GM21717 (cell line): ENCODE measurements at regions not wholly inside any gene's neighbourhood (a gene's known extent, or its start where the extent isn't known, plus 50 kb on each side); places are given as distances from the start of the nearest gene placed in this dataset.

ENCODE experiments used
- ATAC-seq: cut with Tn5 transposase; IDR thresholded peaks from one replicate; pipeline ENCODE4 v1.9.1; 2021; ENCODE audit warnings: mild to moderate bottlenecking, moderate library complexity; ENCODE audit not compliant: unreplicated experiment

- no peak for ATAC-seq
Observed at GRCh38 chrX:10047133-10047532, 80.0 kb downstream of the CLDN34 start.

GRCh38 chrX:10047631-10048030 is 80.5 kb downstream of the CLDN34 start:
- no peak for ATAC-seq

- ATAC-seq: no peak
Observed at GRCh38 chrX:10048076-10048475, 80.9 kb downstream of the CLDN34 start.

- ATAC-seq: no peak
Observed at GRCh38 chrX:10048707-10049106, 81.5 kb downstream of the CLDN34 start.

GRCh38 chrX:10049236-10049635 is 82.1 kb downstream of the CLDN34 start:
- ATAC-seq: no peak

GRCh38 chrX:10050481-10050880 is 83.3 kb downstream of the CLDN34 start:
- ATAC-seq: no peak

GRCh38 chrX:10051866-10052480 is 84.8 kb downstream of the CLDN34 start:
- no peak for ATAC-seq

GRCh38 chrX:10052906-10053625 is 85.9 kb downstream of the CLDN34 start:
- no peak for ATAC-seq

GRCh38 chrX:10054396-10054795 is 87.2 kb downstream of the CLDN34 start:
- no peak for ATAC-seq

GRCh38 chrX:10055430-10055829 is 88.3 kb downstream of the CLDN34 start:
- no peak for ATAC-seq

GRCh38 chrX:10062352-10062751 is 94.4 kb upstream of the CLCN4 start:
- peak; percentile 67 for ATAC-seq

- ATAC-seq: no peak
Observed at GRCh38 chrX:10062980-10063379, 93.8 kb upstream of the CLCN4 start.

- no peak for ATAC-seq
Observed at GRCh38 chrX:10064736-10065135, 92.0 kb upstream of the CLCN4 start.

GRCh38 chrX:10070714-10071436 is 85.9 kb upstream of the CLCN4 start:
- no peak for ATAC-seq

GRCh38 chrX:10071451-10072144 is 85.2 kb upstream of the CLCN4 start:
- ATAC-seq: no peak

GRCh38 chrX:10072786-10073568 is 83.8 kb upstream of the CLCN4 start:
- ATAC-seq: no peak

GRCh38 chrX:10073671-10074070 is 83.1 kb upstream of the CLCN4 start:
- ATAC-seq: no peak

GRCh38 chrX:10074241-10074941 is 82.4 kb upstream of the CLCN4 start:
- ATAC-seq: no peak

- no peak for ATAC-seq
Observed at GRCh38 chrX:10076765-10077164, 80.0 kb upstream of the CLCN4 start.
